HG03460 (cell line): ENCODE measurements at regions not wholly inside any gene's neighbourhood (a gene's known extent, or its start where the extent isn't known, plus 50 kb on each side); places are given as distances from the start of the nearest gene placed in this dataset.
"Not testable (repeated sequence)": the region's sequence is repeated elsewhere in the genome, so short reads cannot be mapped to it uniquely, and the experiment has no call there.

Experiments used
- ATAC-seq: cut with Tn5 transposase; IDR thresholded peaks from one replicate; pipeline ENCODE4 v1.9.1; 2021; ENCODE audit not compliant: unreplicated experiment

DNA sequence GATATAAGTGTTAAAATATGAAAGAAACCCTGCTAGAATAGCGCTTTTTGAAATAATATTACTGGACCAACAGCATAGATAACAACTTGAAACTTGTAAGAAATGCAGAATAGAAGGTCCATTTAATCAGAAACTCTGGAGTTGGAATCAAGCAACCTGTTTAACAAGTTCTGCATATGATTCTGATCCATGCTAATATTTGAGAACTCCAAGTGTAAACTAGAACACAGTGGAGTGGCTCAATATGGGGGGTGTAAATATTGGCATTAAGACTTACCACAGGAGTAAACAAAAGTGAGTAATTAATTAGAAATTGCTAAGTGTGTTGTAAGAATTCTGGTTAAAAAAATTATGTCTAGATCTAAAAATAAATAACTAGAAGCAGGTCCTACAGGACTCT lies 151.2 kb downstream of the SLITRK1 start:
- ATAC-seq: no peak

DNA sequence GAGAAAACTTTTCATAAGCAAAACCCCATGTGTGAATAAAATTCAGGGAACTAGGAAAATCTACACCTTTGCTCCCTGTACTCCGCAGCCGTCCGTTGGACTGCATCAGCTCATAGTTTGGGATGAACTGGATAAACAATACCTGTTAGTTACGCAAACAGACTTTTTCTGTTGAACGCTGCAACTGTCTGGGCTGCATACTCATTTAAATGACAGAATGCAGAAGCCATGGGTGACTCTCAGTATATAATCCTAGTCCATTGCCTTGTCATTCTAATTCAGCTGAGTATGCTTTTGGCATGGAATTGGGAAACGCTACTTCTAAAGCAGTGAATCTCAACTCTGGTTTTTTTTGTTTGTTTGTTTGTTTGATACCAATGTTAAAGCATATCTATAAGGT lies 151.6 kb downstream of the SLITRK1 start:
- no peak for ATAC-seq

DNA sequence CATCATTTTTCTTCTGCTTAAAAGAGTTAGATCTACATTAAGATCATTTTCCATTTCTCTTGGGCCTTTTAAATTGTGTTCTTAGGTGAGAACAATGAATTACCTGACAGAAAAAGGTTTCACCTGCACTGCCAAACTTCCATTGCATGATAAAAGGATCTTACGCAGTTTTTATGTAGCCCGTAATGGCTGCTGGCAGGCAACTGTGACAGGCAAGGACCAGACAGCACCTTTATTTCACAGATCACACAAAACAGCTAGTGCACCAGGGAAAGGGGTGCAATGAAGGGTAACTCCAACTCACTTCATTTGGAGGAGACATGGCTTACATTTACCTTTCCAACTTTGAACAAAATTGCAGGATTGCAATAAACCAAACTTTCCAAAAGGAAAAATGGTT lies 159.8 kb downstream of the SLITRK1 start:
- ATAC-seq: no peak

DNA sequence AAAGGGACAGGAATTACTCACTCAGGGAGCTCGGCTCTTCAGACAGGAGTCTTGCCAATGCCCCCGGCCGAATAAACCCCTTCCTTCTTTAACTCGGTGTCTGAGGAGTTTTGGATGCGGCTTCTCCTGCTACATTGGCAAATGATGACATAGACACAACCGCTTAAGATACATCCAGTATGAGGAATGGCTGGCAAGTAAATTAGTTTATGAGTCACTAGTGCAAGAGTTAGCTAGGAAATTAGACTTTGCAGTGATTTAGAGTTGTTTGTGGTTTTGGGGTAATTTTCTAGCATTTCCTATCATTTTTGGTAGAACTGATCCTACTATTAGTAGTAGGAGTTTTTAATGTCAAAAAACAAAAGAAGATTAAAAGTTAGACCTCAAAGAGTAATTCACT lies 166.2 kb downstream of the SLITRK1 start:
- no peak for ATAC-seq

DNA sequence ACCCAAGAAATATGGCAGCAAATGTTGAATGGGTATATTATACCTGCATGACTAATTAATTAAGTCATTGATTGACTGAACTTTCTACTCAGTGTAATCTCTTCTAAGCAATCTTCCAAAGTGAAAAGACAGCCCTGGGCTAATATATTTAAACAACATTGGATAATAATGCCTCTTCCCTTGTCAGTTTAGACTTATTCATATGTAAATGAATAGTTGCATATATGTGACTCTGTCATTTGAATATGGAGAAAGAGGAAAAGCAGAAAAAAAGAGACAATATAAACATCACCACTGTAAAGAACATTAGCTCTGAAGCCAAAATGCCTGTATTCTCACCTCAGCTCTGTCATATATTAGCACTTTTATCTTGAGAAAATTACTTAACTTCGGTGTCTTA lies 168.0 kb downstream of the SLITRK1 start:
- no peak for ATAC-seq

DNA sequence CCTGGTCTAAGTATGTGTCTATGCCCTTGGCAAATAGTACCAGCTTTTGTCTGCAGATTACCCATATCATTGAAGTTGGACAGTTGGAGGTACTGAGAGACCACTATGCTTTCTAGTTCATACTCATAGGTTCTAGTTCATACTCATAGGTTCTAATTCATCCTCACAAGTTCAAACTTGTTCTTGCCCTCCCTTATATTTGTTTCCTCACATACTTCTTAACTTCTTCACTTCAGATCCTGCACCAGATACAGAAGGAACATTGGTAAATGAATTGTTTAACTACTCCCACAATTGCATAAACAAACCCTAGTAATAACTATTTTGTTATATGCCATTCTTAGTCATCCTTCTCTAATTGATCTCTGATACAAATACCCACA lies 172.2 kb downstream of the SLITRK1 start:
- no peak for ATAC-seq

DNA sequence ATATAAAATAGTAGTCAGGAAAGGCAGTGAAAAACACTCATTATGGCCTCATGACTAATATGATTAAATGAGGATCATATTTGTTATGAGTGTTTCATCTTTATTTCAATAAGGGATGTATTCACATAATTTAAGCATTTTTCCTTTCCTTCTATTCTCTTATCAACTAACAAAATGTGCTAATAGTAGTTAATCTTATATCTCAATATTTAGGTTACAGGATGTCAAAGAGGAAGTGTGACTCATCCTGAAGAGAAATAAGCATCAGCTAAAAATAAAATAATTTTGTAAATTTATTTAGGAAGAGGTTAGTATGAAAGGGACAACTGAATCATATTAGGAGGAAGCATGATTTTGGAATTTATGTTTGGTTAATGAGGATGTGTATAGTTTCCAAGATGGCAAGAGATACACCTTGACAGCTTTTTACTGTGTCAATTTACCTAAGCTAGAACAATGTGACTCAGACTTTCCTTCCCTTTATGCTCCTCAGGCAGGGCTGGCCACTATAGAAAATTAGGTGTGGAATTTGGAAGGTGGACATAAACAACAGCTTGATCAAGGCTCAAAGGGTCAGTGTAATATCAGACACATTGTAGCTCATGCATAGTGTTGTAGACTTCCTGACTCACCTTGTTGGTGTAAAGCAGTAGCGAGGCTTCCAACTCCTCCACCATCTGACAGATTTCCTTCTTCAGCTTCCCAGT lies 172.7 kb downstream of the SLITRK1 start:
- no peak for ATAC-seq

DNA sequence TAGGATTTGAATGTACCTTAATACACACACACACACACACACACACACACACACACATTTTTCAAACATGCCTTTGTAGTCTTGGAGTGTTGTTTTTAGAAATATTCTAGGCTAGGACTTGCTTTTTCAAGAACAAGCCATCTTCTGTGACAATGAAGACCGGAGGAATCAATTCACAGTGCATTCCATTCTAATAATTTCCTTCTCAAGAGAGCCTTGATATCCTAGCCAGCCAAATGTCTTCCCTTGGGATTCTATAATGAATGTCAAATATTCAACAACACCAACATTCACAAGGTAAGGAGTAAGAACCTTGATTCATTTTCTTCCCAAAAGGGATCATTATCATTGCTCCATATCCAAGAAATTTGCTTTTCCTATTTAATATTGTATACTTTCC lies 180.3 kb downstream of the SLITRK1 start:
- ATAC-seq: no peak

DNA sequence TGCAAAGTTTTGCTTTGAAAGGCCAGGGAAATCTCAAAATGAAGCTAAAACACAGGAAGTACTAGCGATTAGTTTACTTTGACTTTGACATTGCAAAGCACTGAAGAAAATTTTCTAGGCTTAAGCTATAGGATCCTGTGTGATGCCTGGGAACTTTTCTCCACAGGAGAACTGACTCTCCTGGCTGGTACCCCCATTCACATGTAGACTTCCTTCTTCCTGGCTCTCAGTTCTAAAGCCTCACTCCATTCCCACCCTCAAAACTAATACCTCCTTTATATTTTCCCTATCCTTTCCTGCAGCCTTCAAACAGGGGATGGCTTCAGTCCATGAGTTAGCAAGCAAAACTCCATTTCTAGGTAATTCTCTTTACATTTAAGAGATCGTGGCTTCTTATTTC lies 189.5 kb downstream of the SLITRK1 start:
- ATAC-seq: no peak

DNA sequence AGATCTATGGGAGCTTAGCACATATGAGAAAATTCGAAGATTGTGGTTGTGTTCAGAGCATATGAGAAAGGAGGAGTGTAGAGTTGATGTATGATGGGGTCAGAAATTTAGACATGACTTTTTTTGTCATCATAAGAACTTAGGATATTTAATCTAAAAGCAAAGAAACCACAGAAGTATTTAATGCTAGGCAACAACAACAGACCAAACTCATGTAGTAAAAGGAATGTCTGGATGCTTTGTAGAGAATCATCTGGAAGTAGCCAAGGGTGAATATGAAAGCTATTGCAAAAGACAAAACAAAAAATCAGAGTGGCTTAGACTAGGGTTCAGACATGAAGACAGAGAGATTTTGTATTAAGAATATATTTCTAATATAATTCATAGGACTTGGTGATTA lies 190.3 kb downstream of the SLITRK1 start:
- no peak for ATAC-seq

DNA sequence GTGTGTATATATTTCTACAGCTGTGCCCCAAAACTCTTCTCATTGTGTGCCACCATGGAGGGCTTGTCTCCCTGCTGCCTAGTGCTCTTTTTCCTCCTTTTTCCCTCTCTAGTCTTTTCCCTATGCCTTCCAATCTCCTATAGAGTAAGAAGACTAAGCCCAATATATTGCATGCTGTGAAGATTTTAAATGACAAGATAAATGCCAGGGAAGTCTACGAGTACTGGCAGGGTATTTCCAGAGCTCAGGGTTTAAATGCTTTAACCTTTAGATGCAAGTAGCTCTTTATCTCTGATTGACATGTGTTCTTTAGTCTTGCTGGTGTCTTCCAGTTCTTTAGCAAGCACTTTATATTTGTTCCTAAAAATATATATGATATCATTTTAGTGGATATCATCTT lies 200.7 kb downstream of the SLITRK1 start:
- ATAC-seq: no peak

DNA sequence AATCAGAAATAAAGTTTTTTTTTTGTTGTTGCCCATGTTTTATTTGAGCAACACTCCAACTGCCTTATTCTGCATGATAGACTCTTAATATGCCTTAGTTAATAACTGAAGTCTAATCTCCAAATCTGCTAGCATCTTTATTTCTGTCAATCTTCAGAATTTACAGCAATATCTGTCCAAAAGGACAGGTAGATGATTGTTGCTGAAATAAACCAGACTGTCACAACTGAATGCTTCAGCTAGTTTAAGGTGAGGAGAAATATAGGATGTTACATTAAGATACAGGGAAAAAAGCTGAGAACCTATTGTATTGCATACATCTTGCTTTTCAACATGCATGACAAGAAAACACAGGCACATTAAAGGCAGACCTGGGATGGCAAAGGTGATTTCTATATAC lies 204.3 kb downstream of the SLITRK1 start:
- no peak for ATAC-seq

DNA sequence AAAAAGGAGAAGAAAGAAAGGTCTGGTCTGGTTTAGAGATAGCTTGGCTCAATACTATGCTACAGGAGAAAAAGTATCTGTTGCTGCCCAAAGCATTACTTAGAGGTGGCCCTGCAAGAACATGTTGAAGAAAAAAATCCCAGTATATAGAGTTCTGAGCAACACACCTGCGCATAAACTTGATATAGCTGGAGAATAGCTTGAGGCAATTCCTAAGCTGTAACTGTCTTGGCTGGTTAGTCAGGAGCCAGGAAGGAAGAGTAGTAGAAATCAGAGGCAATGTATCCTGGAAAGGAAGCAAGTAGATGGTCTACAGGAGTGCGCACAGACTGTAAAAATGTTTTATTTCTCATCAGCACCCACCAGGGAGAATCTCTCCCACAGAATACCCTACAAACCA lies 209.7 kb downstream of the SLITRK1 start:
- no peak for ATAC-seq

DNA sequence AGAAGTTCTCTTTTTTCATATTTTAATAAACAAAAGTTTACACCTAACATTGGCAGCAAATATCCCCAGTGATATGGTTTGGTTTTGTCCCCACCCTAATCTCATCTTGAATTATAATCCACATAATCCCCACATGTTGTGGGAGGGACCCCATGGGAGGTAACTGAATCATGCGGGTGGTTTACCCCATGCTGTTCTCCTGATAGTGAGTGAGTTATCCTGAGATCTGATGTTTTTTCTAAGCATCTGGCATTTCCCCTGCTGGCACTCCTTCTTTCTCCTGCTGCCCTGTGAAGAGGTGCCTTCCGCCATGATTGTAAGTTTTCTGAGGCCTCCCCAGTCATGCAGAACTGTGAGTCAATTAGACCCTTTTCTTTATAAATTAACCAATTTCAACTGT lies 214.7 kb downstream of the SLITRK1 start:
- no peak for ATAC-seq

DNA sequence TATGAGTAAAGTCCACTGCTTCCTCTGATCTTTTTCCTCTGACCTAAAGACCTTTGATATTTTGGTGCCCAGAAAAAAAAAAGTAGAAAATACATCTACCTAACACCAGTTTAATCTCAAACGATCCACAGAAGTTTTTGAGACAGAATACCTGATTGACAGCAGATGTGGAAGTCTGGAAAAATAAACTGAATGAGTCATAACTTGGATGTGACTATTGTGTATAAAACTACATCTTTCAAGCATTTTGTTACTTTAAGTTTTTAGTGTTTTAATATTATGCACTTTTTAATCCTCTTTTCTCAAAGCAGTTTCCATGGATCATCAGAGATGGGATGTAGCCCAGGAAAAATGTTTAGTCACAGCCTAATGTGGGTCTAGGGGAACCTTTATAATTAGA lies 216.1 kb downstream of the SLITRK1 start:
- ATAC-seq: no peak

DNA sequence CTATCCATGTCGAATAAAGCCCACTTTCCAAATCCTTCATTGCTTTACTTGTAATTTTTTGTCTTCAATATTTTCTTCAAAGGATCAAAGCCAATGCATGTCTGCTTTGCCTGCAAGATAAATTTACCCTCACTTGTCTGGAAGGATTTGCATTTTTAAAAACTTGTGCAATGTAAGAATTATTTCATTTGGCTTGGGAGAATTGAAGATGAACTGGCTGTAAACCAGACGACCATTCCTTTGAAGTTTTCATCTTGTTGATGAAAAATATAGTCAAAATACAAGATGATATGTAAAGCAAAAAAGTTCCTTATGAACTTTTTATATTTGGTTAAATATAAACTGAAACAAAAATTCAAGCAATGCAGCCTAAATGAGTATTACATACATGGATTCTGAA lies 225.0 kb downstream of the SLITRK1 start:
- ATAC-seq: no peak

DNA sequence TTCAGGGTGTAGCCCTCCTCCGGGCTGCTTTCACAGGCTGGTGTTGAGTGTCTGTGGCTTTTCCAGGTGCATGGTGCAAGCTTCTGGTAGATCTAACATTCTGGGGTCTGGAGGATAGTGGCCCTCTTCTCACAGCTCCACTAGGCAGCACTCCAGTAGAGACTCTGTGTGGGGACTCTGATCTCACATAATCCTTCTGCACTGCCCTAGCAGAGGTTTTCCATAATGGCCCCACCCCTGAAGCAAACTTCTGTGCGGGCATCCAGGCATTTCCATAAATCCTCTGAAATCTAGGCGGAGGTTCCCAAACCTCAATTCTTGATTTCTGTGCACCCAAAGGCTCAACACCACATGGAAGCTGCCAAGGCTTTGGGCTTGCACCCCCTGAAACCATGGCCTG lies 239.7 kb downstream of the SLITRK1 start:
- ATAC-seq: not testable (repeated sequence)

DNA sequence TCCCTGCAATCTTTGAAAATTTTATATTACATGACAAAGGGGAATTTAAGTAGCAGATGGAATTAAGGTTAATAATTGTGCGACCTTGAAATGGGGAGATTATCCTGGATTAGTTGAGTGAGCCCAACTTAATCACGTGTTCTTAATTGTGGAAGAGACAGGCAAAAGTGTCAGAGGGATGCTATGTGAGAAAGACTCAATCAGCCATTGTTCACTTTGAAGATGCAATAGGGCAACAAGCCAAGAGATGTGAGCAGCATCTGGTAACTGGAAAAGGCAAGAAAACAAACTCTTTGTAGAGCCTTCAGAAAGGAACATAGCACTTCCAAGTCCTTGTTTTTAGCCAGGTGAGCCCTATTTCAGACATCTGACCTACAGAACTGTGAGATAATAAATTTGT lies 247.7 kb downstream of the SLITRK1 start:
- ATAC-seq: no peak

DNA sequence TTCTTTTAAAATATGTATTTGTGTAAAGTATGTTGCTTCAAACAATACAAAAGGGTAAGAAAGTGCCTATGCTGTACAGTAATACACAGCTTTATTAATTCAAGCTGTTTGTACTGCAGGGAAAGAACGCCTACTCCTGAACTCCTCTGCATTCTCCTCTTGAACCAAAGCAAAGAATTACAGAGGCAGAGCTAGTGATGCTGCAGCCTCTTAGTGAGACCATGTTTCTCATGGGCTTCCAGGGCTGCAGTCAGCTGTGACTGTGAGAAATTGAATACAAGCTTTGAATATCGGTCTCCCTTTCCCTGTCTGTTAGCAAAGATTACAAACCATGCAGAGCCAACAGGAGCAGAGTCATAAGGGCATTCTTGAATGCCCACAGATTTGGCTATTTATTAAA lies 248.5 kb downstream of the SLITRK1 start:
- ATAC-seq: no peak

DNA sequence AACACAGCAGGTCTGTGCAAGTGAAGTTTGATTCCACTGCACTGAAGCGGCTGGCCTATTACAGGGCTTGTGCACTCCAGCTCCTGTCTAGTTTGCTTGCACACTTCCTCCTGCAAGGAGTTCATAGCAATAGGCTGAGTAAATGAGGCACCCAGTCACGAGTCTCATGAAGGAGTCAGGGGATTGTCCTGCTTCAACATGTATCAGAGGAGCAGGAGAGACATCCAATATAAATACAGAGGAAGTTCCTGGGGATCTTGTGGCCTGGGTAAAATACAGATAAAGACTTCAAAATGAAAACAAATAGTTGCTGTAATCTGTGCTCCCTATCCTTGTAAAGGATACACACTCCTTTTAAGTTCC lies 259.9 kb downstream of the SLITRK1 start:
- ATAC-seq: no peak

DNA sequence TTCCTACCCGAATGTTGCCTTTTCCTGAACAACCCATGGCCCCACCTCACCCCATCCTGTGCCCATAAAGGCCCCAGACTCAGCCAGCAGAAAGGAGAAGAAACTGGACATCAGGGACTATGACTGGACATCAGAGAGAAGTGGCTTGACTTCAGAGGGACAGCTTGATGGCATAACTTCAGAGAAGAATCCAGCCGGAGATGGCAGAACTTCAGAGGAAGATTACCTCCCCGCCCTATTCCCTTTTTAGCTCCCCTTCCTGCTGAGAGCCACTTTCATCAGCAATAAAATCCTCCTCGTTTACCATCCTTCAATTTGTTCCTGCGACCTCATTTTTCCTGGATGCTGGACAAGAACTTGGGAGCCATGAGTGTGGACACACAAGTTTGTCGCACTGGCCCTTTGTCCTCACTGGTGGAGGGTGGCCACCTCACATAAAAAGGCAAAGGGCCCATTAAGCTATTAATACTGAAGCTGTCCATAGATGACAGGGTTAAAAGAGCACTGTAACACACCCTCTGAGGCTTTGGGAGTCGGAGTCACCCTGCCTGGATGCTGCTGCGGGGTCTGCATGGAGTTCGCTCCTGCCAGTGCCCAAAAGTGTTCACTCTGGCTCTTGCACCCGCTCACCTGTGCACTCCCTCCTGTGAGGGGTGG lies 260.4 kb downstream of the SLITRK1 start:
- no peak for ATAC-seq

DNA sequence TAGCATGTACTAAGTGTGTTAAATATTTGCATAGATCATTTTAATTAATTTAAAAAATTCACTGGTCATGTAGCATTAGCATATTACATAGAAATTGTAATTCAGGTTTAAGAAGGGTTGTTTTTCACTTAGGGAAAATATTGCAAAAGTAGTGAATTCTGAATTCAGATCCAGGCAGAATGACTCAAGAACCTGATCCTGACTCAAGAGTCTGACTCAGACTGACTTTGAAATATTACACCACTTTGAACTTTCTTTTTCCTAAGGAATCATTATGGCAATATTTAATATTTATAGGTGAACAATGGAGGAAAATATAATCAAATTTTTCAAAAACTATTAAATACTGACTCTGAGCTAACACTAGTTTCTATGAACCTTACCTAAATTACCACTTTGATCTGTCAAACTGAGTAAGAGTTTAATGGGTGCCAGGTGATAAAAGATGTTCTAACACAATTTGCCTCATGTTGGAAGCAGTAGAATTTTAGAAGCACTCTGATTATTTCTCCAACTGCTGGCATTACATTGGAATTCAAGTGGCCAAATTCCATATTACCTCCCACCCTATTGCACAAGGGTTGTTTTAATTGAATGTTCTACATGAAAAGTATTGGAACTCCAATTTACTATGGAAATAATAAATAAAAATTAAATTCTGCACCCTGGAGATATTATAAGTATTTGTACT lies 261.6 kb downstream of the SLITRK1 start:
- no peak for ATAC-seq

DNA sequence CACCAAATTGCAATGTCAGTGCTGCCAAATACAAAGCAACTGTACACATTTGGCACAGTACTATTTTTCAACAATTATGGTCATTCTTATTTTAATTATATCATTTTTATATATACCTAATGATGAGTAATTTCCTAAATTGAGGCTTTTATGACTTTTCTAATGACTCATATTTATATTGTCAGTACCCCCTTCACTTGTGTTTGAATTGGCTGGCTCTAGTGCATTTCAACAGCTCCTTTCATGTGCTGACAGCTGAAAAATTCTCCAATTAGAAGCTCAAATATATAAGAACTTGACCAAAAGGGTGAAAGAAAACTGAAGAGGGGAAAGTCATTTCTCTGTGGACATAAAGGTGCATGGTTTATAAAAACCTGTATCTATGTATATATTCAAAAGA lies 263.3 kb downstream of the SLITRK1 start:
- ATAC-seq: no peak
